ENCODE measurements at regions not wholly inside any gene's neighbourhood (a gene's known extent, or its start where the extent isn't known, plus 50 kb on each side); places are given as distances from the start of the nearest gene placed in this dataset.

GRCh38 chr9:73219985-73220626, 68.4 kb downstream of the ANXA1 start:
- DNase-seq (ENCODE audit: low read depth, low spot score), result no peak

DNA sequence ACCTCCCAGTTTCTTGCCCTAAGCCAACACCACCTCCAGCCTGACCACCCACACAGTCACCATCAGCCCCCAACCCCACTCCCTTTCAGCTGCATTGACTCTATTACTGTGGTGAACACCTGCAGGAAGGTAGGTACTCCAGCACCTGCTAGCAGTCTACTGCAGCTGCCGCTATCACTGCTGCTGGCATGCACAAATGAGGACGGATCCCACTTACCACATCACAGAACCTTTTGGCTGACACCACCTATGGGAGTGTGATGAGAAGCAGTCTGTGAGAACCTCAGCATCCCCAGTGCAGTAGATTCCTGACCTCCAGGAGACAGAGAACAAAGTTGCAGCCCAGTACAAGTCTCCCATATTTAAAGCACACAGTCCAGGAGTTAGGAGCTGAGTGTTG, 71.9 kb downstream of the ANXA1 start:
- DNase-seq (ENCODE audit: low read depth, low spot score), result no peak

GRCh38 chr9:73229543-73229942, 77.9 kb downstream of the ANXA1 start:
- DNase-seq (ENCODE audit: low read depth, low spot score), result no peak

GRCh38 chr9:73230251-73230650, 78.6 kb downstream of the ANXA1 start:
- DNase-seq (ENCODE audit: low read depth, low spot score), result no peak

DNA sequence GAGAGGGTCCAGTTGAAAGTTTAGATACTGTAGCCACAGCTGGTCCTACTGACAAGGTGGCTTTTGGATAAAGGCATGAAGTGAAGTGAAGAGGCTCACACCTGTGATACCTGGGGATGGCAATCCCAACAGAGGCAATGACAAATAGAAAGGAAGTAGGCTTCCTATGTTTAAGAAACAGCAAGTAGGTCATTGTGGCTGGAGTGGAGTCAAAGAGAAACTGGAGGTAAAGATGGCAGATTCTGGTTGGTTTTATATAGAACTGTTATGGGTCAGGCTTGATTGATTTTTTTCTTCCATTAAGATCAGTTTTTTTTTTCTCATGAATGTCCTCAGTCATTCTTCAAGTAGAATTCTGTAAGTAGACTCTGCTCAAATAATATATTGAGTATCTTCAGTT, 79.5 kb downstream of the ANXA1 start:
- no peak for DNase-seq (ENCODE audit: low read depth, low spot score)

DNA sequence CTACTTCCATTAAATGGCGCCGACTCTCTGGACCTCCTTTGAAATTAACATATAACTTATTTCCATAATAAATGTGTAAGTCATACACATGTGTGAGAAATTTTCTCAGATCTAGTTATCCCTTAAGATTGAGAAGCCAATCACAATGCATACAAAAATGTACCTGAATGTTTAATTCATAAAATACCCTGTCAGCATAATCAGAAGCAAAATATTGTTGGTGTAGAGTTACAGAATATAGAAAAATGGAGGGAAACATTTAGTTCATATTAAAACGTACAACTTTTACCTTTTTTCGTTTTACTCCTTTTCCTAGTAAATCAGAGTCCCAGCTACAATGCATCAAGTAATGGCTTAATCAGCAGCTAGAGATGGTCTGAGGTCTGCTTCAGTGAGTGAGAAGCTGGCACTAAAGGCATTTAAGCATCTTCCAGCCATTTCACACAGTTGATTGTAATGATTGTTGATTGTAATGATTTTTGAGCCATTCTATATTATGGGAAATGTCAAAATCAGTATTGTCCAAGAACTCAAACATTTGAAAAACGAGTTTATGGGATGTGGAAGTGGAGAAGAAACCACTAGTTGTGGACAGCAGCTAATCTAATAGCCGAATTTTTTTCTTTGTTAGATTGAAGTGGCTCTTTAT, 81.8 kb downstream of the ANXA1 start:
- DNase-seq (ENCODE audit: low read depth, low spot score), result no peak

DNA sequence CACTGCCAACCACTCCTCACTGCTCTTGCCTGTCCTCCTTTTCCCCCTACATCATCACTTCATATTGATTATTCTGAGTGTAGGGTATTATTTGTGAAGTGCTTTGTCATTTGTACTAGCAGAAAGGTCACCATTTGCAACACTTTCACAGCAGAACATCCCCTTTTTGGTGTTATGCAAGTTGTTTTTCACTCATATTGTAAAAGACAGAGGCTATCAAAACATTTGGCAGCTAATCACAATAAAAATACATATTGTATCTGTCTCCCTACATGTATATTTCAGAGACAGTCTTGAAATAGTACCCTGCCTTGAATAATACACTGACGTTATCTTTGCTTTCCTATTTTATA, 82.3 kb downstream of the ANXA1 start:
- no peak for DNase-seq (ENCODE audit: low read depth, low spot score)

DNA sequence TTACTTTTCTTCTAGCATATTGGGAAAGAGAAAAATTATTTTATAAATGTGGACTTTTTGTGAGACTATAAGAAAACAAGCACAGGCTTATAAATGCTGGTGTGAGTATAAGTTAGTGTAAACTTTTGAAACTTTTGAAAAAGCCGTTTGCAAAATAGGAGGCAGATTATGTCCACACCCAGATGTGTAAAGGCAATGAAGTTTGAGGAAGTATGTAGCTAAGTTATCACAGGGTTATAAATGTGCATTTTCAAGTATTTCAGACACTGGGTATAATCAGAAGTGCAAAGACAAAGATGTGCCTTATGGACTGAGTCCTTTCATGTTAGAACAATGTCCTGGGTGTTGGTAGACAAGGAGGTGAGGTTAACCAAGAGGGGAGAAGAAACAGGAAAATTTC, 85.5 kb downstream of the ANXA1 start:
- no peak for DNase-seq (ENCODE audit: low read depth, low spot score)

DNA sequence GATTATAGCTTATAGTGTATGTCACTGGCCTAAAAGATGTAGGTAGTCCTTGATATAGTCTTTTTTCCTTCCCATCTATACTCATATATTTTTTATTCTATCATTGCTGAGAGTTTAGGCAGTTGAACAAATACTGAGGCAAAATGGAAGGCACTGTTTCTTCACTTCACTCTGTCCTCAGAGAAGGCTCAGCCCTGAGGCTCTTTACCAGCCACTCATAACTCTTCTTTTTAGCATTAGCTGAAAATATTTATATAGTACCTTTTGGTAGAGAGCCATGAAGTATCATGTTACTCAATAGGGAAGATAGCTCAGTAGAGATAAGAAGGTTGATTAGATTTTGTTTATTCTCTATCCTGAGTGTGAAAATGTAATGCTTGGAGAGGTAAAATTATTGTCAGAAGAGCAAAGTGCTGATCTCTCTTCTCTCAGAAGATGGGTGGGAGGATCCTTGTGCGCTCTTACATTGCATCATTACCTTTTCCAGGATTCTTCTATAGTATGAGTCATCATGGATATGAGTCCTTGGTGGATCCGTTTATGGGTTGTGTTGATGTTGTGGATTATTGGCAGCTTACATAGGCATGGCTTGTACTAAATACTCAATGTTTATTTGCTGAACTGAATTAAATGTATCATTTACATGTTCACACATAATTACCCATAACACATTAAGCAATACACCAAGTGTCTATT, 88.1 kb downstream of the ANXA1 start:
- DNase-seq (ENCODE audit: low read depth, low spot score), result no peak

GRCh38 chr9:73243078-73243477, 91.4 kb downstream of the ANXA1 start:
- DNase-seq (ENCODE audit: low read depth, low spot score), result no peak

- DNase-seq (ENCODE audit: low read depth, low spot score), result no peak
Observed at GRCh38 chr9:73259086-73259696, 107.5 kb downstream of the ANXA1 start.

DNA sequence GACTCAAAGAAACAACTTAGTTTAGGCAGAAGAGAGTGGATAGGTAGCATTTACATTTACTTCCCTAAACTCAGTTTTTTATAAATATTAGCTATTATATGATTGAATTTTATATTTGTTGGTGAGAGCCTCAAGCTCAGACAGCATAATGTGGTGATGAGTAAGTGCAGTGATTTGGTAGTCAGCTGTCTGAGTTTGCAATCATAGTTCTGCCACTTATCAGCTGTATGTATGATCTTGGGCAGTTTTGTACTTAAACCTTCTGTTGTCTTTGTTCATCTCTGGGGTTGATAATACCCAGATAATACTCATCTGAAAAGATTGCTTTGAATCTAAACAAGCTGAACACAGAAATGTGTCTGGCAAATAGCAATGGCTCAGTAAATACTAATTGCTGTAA, 108.8 kb downstream of the ANXA1 start:
- no peak for DNase-seq (ENCODE audit: low read depth, low spot score)

DNA sequence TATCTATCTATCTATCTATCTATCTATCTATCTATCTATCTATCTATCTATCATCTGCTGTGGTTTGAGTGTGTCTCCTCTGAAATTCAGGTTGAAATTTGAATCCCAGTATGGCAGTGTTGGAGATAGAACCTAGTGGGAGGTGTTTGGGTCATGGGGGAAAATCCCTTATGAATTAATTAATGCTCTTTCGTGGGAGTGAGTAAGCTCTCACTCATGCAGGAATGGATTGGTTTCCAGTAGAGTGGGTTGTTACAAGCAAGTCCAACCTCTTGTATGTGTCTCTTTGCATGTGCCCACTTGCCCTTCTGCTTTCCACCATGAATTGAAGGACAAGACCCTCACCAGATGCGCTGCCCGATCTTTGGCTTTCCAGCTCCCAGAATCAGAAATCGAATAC, 113.0 kb downstream of the ANXA1 start:
- no peak for DNase-seq (ENCODE audit: low read depth, low spot score)

DNA sequence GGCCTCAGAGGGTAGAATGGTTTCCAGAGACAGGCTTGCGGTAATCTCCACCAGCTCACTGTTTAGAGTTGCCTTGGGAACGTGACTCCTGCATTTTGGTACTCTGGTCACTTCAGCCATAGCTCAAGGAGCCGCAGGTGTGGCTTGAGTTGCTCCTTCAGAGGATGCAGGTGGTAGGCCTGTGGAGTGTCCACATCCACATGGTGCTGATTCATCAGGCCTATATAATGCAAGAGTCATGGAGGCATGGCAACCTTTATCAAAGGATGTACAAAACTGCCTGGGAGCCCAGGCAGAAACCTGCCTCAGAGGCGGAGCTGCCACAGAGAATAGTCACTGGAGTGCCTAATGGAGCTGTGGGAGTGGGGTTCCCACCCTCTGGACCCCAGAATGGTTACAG, 114.2 kb downstream of the ANXA1 start:
- DNase-seq (ENCODE audit: low read depth, low spot score), result no peak

- no peak for DNase-seq (ENCODE audit: low read depth, low spot score)
Observed at GRCh38 chr9:73269430-73270101, 117.9 kb downstream of the ANXA1 start.

DNA sequence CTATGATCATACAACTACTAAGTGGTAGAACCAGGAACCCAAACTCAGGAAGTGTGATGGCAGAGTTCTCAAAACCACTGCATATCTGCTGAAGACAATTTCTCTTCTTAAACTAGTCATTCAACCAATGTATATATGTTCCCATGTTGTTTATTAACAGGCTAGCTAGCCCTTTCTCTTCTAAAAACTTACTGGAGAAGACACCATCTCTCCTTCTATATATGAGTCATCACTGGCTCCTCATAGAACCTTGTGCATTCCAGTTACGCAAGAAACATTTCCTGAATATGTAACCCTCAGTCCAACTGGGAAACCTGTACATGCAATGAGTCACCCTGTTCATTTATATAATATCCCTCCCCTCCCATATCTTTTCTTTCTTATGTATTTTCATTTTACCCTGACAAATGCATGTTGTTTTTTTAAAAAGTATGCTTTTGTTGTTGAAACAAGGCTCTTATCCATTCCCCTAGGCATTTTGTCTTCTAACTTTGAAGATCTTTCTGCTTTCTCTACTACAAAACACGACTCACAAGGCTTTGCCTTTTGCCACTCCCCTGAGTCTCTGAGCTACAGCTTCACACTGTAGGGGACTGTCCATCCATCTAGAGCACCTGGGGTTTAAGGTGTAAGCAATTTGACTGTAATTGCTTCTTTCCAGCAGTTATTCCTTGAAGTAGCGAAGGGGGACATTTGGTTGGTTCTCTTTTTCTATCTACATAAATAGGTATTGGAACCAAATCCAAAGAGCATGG, 119.5 kb downstream of the ANXA1 start:
- DNase-seq (ENCODE audit: low read depth, low spot score), result peak; percentile 47

DNA sequence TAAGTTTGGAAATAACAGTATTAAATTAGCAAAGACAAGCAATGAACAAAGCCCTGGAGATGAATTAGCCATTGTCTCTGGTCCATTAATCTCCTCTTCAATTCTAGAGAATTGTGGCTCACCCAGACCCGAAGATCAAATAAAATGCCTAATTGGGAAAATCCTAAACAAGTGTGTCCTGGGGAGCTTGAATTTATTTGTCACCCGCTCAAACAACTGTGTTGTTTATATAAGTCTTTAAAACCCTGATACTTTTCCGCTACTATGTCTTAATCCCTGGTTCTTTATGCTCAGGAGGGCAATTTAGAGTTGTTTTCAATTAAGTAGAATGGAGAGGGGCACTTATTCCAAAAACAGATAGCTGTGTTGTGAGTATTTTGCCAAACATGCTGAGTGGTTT, 128.4 kb downstream of the ANXA1 start:
- no peak for DNase-seq (ENCODE audit: low read depth, low spot score)

DNA sequence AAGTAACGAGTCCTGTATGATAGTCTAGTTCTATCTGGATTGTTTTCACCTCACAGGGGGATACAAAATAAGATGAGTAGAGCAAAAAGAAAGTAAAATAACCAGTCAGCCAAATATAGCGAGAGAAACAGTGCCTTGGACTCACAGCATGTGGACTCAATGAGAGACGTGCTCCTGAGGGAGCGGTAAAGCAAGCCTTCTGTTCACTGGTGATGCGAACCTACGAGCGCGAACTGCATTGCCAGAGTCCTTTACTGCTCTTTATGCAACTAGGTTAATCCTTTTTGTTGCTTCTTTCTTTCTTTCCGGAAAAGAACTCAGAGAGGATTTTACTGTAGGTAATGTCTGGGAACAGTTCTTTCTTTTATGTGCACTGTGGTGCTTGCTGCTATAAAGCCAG, 132.7 kb downstream of the ANXA1 start:
- no peak for DNase-seq (ENCODE audit: low read depth, low spot score)

GRCh38 chr9:73294336-73294735, 142.7 kb downstream of the ANXA1 start:
- DNase-seq (ENCODE audit: low read depth, low spot score), result no peak

- DNase-seq (ENCODE audit: low read depth, low spot score), result no peak
Observed at GRCh38 chr9:73325983-73326382, 174.3 kb downstream of the ANXA1 start.

DNA sequence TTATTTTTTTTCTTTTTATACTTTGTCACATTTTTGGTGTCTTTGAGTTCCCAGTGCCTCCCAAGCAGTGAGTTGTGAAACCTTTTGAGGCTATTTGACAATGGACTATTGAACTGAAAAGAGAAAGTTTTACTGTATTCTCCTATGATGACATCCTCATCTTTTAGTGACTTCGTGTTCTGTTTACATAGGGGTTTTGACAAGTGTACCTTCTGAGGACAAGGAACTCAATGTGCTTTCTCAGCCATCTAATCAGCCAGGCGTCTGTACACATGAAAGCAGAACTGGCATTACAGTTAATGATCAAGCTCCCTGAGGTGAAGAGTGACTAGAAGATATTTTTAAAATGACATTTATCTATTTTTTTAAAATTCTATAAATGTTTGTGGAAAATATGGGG, 175.5 kb downstream of the ANXA1 start:
- no peak for DNase-seq (ENCODE audit: low read depth, low spot score)
